Psoas muscle (tissue), 7 donors: ENCODE measurements at regions not wholly inside any gene's neighbourhood (a gene's known extent, or its start where the extent isn't known, plus 50 kb on each side); places are given as distances from the start of the nearest gene placed in this dataset.
A peak's percentile ranks its signal among the peaks of the same experiment; 100 is the strongest.

Source experiments
- ATAC-seq, 4 donors: fragments of 200-7000 bp; cut with Tn5 transposase; one replicate each; pipeline ENCODE4 v1.9.1; 2020; ENCODE audit warnings: moderate library complexity in 3 of 4, mild to moderate bottlenecking in 2 of 4
- DNase-seq, 2 donors: peaks; one replicate each; pipeline ENCODE4 v3.0.0-alpha.2; 2020
- H3K27ac ChIP-seq: fragments of 200-600 bp; one replicate; pipeline ENCODE4 v1.8.0; 2022
- H3K27me3 ChIP-seq, 3 donors: fragments of 200-600 bp in 1 of 3; one replicate each; pipeline versions ENCODE4 v1.6.1 to v1.8.0; 2013 to 2022; ENCODE audit warnings: low read length in 2 of 3, mild to moderate bottlenecking in 2 of 3, moderate library complexity in 1 of 3; ENCODE audit not compliant: insufficient read depth in 3 of 3
- H3K36me3 ChIP-seq, 2 donors: fragments of 200-600 bp in 1 of 2; one replicate each; pipeline versions ENCODE4 v1.6.1 to v1.8.0; 2013 to 2022; ENCODE audit warnings: low read depth in 1 of 2, mild to moderate bottlenecking in 1 of 2, moderate library complexity in 1 of 2; ENCODE audit not compliant: insufficient read depth in 1 of 2
- H3K4me1 ChIP-seq: fragments of 200-600 bp; one replicate; pipeline ENCODE4 v1.8.0; 2022
- H3K4me3 ChIP-seq: fragments of 200-600 bp; one replicate; pipeline ENCODE4 v1.8.0; 2022; ENCODE audit warnings: mild to moderate bottlenecking
- H3K9me3 ChIP-seq: fragments of 200-600 bp; one replicate; pipeline ENCODE4 v1.8.0; 2022
- CTCF ChIP-seq: fragments of 200-600 bp; IDR thresholded peaks from one replicate; pipeline ENCODE4 v1.8.0; 2022; ENCODE audit warnings: antibody characterized with exemption
- WGBS, 3 donors: extraction: QIAGEN DNeasy Blood & Tissue Kit; methylation state at CpG; one replicate each; pipeline versions ENCODE4 v1.1.6 to v1.1.7; 2013; 5-methylcytosine and 5-hydroxymethylcytosine counted together
- intact Hi-C, 2 donors: fragments of 100-400 bp; cut with DNase I; formaldehyde crosslinking; loops; one replicate each; pipeline versions ENCODE4 v1.11.0 to v1.14.2; 2022
- donor health status: healthy with polysubstance abuse.
- donor health status: DM: no; HTN: no; CAD: no; lungs with moderate emphysema.
- donor health status: Bipolar disorder and iron deficiency.
- donor health status: healthy.
- donor health status: DM: yes; HTN: yes; CAD: no.
- donor health status: DM: no; HTN: no; CAD: no.
- donor health status: DM: yes; HTN: yes; CAD: no.

- Histone ChIP-seq H3K9me3 (no peaks in the 10 kb centered on the region), H3K4me1 (no peaks in the 10 kb centered on the region), H3K36me3 (no peaks in the 10 kb centered on the region), H3K4me3 (no peak overlapping the region), H3K27ac (peak overlapping the region; percentile 60), H3K27me3 (no peaks in the 10 kb centered on the region)
- intact Hi-C loops: no loop called here
- peak in 2 of 4 donors; percentile 50 to 61 for ATAC-seq
- WGBS, 3 donors: 30 to 35% (median 31%) methylated on average over 3 of the region's 3 CpGs
- no peak for TF ChIP-seq CTCF
- no peak for DNase-seq
These were observed 221.4 kb downstream of the HLX start for GRCh38 chr1:221100611-221101010.

- Histone ChIP-seq H3K27me3 (no peaks in the 10 kb centered on the region), H3K9me3 (no peaks in the 10 kb centered on the region), H3K4me1 (no peaks in the 10 kb centered on the region), H3K27ac (no peak overlapping the region), H3K4me3 (no peak overlapping the region), H3K36me3 (no peaks in the 10 kb centered on the region)
- intact Hi-C loops: no loop called here
- ATAC-seq (no peak), DNase-seq (no peak)
- TF ChIP-seq CTCF: no peak
These were observed 222.8 kb downstream of the HLX start for GRCh38 chr1:221101807-221102605.

- no peaks in the 10 kb centered on the region for H3K9me3 ChIP-seq
- H3K36me3 ChIP-seq: no peaks in the 10 kb centered on the region
- DNase-seq (no peak), ATAC-seq (no peak)
- no peaks in the 10 kb centered on the region for H3K27me3 ChIP-seq
- no peaks in the 10 kb centered on the region for H3K4me1 ChIP-seq
- WGBS, 3 donors: 89 to 93% (median 92%) methylated on average over 3 of the region's 3 CpGs
- H3K27ac ChIP-seq: no peak overlapping the region
- intact Hi-C loops: no loop called here
- TF ChIP-seq CTCF: no peak
- H3K4me3 ChIP-seq: no peak overlapping the region
These were observed 225.4 kb downstream of the HLX start for GRCh38 chr1:221104596-221104995.

GRCh38 chr1:221105578-221105977, 226.3 kb downstream of the HLX start:
- intact Hi-C loops: no loop called here
- H3K9me3 ChIP-seq: no peaks in the 10 kb centered on the region
- H3K4me1 ChIP-seq: no peaks in the 10 kb centered on the region
- ATAC-seq (no peak), DNase-seq (no peak)
- no peaks in the 10 kb centered on the region for H3K36me3 ChIP-seq
- 86 to 100% (median 92%) methylated on average over 1 of the region's 1 CpG for WGBS, 3 donors
- no peaks in the 10 kb centered on the region for H3K27me3 ChIP-seq
- TF ChIP-seq CTCF: no peak
- H3K4me3 ChIP-seq: no peak overlapping the region
- no peak overlapping the region for H3K27ac ChIP-seq

- DNase-seq: no peak
- intact Hi-C loops: no loop called here
- no peak for ATAC-seq
- WGBS, 3 donors: 62 to 63% (median 63%) methylated on average over 3 of the region's 3 CpGs
- H3K9me3 ChIP-seq: no peaks in the 10 kb centered on the region
- no peaks in the 10 kb centered on the region for H3K36me3 ChIP-seq
- no peak for TF ChIP-seq CTCF
- no peaks in the 10 kb centered on the region for H3K27me3 ChIP-seq
- H3K4me3 ChIP-seq: no peak overlapping the region
- H3K4me1 ChIP-seq: no peaks in the 10 kb centered on the region
- H3K27ac ChIP-seq: no peak overlapping the region
These were observed 227.4 kb downstream of the HLX start for GRCh38 chr1:221106616-221107015.
